Esophagus squamous epithelium (tissue), 4 donors: ENCODE measurements at regions not wholly inside any gene's neighbourhood (a gene's known extent, or its start where the extent isn't known, plus 50 kb on each side); places are given as distances from the start of the nearest gene placed in this dataset.

Experiments used
- POLR2A ChIP-seq, 4 donors: fragments of 450-650 bp; IDR thresholded peaks; one replicate each; pipeline ENCODE4 v1.6.1; 2017; ENCODE audit warnings: antibody characterized with exemption in 4 of 4, mild to moderate bottlenecking in 4 of 4, moderate library complexity in 3 of 4
- TF ChIP-seq, protein P1 (sequence below), 6 experiments: fragments of 450-650 bp in 4 of 6; fragments of 200-600 bp in 2 of 6; sonication (generic) in 2 of 6; IDR thresholded peaks; one replicate each; pipeline ENCODE4 v1.5.1; 2016 to 2019; ENCODE audit warnings: antibody characterized with exemption in 6 of 6, mild to moderate bottlenecking in 4 of 6, moderate library complexity in 4 of 6

DNA sequence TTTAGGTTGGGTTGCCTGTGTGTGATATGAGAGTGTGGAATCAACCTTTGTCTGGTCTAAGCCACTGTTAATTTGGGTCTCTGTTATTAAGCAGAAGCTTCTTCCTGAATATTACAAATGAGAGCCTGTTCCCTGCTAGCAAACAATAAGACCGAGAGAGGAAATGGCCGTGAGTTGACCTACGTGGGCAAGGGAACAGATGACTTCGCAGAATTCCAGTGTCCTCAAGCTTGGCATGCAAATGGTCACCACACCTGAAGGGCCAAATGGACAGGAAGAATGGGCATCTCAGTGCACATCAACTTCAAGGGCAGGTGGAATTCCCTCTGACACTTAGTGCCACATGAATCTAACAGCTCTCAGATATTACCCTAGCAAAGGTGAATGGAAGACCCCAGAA lies 250.8 kb upstream of the FOXF1 start:
- TF ChIP-seq, protein P1, sequence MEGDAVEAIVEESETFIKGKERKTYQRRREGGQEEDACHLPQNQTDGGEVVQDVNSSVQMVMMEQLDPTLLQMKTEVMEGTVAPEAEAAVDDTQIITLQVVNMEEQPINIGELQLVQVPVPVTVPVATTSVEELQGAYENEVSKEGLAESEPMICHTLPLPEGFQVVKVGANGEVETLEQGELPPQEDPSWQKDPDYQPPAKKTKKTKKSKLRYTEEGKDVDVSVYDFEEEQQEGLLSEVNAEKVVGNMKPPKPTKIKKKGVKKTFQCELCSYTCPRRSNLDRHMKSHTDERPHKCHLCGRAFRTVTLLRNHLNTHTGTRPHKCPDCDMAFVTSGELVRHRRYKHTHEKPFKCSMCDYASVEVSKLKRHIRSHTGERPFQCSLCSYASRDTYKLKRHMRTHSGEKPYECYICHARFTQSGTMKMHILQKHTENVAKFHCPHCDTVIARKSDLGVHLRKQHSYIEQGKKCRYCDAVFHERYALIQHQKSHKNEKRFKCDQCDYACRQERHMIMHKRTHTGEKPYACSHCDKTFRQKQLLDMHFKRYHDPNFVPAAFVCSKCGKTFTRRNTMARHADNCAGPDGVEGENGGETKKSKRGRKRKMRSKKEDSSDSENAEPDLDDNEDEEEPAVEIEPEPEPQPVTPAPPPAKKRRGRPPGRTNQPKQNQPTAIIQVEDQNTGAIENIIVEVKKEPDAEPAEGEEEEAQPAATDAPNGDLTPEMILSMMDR (IDR thresholded peaks at IDR 0.05), result no peak
- TF ChIP-seq POLR2A (IDR thresholded peaks at IDR 0.05), result no peak
